Iris pigment epithelial cell (primary cell): ENCODE measurements at regions not wholly inside any gene's neighbourhood (a gene's known extent, or its start where the extent isn't known, plus 50 kb on each side); places are given as distances from the start of the nearest gene placed in this dataset.

Source experiments
- DNase-seq: peaks from one replicate; pipeline ENCODE4 v3.0.0-alpha.2; 2011; ENCODE audit warnings: low read depth

DNA sequence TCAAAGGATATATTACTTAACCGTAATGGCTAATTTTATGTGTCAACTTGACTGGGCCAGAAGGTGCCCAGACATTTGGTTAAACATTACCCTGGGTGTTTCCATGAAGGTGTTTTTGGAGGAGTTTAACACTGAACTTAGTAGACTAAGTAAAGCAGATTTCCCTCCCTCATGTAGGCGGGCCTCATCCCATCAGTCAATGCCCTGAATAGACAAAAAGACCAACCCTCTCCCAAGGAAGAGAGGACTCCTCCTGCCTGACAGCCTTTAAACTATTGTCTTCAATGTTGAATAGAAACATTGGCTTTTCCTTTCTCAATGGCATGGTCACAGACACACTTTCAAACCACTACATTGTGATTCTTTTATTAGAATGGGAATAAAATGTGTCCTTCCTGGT is 121.9 kb downstream of the SETD4 start:
- DNase-seq, result no peak

DNA sequence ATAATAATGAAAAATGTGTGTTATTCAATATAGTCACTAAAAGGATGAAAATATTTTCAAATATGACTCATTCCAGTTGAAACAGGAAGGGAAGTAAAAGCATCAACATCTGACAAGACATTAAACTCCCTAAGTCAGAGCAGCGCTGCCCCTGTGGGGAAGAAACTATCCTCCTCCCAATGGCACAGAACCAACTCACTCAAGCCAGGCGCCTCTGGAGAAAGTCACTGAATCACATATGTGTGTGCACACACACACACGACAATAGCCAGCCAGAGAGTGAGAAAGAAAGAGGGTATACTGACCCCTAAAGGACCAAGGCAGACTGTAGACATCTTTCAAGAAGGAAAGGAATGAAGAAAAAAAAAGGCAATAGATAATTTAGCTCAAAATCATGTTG is 126.9 kb downstream of the SETD4 start:
- peak; percentile 80 for DNase-seq

DNA sequence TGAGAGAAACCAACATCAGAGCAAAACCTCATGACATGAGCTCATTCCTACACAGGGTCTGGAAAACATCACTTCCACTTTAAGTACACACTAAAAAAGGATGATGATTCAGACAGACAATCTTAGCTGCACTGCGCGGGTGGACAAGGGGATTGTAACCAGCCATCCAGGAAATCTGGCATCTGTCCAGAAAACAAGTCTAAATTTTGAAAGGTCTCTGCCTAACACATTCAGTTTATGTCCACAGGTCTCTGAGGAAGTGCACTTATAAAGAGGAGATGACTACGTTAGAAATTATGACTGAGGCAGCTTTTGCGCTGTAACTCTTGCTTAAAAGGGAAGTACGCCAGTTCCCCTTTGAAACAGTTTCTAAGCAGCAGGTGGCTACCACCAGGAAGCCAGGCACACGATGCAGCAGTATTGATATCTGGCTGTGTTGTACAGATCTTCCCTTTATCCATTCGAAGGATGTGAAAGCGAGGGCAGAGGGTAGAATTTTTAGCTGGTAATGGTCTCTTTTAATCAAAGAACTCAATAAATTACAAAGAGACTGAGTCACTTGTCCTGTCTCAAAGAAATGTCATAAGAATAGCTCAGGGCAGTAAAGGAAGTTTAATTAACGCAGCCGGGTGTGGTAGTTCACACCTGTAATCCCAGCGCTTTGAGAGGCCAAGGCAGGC is 128.0 kb downstream of the SETD4 start:
- peak; percentile 91 for DNase-seq

DNA sequence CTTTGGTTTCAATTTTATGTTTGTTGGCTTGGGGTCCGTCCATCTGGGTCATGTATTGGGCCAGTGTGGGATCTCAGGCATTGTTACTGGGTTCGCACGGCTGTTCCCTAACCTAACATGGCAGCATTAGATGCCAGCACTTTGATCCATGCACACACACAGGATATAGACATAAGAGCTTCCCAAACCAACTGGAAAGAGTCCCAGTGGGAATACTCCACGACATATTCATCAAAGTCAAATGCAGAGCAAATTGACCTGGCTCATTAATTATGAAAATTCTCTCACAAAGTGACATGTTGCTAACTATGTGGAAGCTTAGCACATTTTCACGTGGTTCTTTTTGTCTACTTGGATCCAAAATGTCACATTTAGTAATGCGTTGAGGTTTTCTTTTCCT is 130.4 kb downstream of the SETD4 start:
- DNase-seq, result no peak

DNA sequence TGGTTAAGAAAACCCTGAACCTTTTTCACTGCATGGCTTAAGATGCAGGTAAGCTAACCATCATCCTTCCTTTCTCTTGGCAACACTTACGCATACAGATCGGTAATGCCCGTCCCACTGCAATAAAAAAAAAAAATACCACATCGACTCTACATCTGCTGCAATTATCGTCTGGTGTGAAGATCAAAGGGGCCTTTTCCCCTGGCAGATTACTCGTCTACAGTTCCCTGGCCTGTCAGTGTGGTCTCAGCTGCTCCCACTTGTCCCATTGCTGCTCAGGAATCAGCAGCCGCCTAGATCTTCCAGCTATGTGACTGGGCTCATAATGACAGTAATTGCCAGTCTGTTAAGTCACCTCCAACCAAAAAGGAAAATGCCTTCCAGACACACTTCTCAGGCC is 133.1 kb downstream of the SETD4 start:
- no peak for DNase-seq

DNA sequence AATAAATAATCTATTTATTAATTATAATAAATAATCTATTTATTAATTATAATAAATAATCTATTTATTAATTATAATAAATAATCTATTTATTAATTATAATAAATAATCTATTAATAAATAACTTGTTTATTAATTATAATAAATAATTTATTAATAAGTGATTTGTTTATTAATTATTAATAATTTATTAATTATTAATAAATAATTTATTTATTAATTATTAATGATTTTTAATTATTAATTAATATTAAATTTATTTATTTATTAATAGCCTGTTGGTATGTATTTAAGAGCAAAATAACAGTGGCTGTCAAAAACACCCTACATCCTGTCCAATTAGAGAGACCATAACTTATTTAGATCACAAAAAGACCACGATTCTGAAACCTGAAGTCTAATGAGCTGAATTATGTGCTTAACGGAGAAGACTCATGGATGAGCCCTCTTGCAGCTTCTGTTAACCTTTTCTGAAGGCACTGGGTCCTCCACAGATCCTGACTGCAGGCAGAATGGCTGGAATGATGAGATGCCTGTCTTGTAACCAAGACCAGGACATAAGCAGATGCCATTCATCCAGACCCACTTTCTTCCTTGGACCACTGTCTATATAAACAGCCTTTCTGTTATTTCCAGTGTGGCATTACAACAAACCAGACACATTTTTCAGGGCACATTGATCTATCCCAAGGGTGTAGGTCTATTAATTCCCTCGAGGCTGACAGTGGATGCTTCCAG is 134.2 kb downstream of the SETD4 start:
- DNase-seq, result no peak

- peak; percentile 36 for DNase-seq
Measured at GRCh38 chr21:35925497-35925896, 134.8 kb downstream of the SETD4 start.

GRCh38 chr21:35924714-35925301 is 135.5 kb downstream of the SETD4 start:
- DNase-seq, result peak; percentile 72

GRCh38 chr21:35923971-35924370 is 136.4 kb downstream of the SETD4 start:
- DNase-seq, result no peak

DNA sequence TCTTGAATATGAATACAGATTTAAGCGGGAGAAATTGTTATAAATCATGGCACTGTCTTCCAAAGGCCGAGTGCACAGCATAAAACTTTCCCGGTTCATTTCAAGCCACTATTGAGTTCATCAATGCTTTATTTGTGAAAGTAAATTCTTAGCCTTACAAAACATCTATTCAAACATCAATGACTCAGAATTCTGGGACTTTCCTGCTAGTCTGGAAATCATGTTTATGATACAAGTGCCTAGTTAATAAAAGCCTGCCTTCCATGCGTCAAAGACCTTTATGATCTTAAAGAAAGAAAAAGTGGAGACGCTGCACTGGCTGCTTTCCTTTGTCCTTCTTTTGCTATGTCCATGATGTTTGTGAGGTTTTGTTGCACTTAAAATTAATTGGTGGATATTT is 137.7 kb downstream of the SETD4 start:
- DNase-seq, result peak; percentile 49

DNA sequence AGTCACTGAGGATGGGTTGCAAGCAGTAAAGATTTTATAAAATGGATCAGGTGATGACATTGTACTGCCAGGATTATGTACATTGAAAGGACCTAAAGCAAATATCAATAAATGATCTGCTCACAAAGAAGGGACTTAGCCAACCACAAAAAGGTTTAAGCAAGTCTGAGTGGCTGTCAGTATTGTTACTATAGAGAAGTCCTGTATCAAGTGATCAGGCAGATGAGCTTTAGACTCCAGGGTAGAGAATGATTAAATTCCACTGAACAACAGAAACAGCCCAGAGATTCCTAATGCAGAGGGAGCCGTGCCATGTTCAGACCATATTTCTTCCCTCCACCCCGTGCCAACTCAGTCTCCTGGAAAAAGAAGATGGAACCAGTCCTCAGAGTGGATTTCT is 138.9 kb downstream of the SETD4 start:
- no peak for DNase-seq

DNA sequence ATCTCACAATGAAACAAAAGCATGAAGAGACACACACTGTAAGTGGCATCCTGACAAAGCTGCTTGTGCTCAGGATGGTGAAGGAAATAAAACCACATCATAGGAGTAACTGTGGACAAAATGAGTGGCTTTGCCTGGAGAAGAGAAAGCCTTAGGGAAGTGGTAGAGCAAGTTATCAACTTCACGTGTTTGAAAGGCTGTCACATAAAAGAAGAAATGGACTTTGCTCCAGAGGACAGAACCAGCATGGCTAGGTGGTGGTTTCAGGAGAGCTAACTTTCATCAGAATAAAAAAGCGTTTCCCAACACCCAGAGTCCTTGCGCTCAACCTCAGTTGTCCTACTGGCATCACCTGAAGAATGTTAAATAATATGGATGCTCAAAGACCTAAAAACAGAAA is 139.9 kb downstream of the SETD4 start:
- no peak for DNase-seq

DNA sequence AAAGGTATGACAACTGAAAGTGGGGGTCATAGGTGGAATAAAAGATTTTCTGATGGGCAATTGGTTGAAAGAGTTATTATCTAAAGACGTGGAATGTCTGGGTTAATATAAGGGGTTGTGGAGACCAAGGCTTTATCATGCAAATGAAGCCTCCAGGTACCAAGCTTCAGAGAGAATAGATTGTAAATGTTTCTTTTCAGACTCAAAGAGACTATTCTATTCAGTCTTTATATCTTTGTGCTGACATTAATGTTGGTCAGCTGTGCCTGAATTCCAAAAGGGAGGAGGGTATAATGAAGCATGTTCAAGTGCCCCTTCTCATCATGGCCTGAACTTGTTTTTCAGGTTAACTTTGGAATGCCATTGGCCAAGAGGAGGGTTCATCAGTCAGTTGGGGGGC is 145.3 kb downstream of the SETD4 start:
- DNase-seq, result no peak

DNA sequence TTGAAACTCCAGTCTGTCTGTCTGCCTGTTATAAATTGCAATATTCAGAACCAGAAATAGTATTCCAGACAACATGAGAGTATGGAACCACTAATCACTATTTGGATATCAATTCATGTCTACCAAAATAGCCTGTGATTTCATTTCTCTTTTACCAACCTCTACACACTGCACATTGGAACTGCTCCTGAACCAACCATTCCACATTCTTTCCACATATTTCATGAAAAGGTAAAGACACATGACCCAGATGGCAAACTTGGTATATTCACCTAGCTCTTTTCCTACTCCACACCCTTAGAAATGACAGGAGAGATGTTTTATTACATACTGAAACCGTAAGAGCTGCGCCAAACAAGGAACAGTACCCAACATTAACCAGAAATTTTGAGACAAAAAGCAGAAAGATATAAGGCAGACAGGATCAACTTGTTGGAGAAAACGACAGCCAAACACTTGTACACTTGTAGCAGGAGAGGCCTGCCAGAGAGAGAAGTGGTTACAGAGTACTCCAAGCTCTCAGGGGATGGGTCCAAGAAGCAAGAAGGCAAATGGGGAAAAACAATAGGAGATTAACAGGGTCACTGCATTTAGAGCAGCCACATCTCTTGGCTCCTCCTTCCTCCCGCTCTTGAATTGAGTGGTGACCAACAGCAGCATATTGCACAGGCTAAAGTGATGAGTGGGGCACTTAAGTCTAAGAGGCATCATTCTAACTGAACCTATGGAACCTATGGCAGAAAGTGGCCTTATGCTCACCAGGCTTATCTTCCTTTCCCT is 148.7 kb downstream of the SETD4 start:
- DNase-seq, result no peak

DNA sequence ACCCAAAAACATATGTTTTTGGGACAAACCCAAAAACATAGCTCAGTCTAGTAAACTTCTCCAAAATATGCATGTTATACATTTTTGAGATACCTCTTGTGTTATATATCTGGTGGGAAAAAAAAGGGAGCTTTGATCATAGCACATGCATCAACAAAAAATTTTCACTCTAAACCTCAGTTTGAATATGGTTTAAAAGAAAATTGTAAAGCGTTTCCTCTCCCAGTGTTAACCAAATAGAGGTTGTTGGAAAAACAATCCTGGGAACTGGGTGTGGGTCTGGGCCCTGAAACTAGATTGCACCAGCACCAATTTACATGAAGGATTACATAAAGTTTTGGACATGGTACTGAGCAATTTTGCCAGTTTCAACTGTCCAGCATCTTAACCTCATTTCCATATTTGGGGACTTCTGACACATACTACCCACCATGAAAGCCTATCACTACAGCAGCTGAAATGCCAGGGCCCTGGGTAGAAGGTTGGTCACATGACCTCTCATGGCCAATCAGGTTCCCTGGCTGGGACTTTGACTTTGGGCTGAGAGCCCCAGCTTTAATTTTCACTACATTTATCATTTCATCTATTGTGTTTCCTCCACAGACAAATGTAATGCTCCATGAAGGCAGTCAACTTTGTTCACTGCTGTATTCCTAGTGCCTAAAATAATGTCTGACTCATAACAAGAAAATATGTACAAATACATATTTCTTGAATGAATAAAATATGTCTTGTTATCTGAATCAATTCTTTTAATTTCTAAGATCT is 150.7 kb downstream of the SETD4 start:
- DNase-seq, result peak; percentile 35

DNA sequence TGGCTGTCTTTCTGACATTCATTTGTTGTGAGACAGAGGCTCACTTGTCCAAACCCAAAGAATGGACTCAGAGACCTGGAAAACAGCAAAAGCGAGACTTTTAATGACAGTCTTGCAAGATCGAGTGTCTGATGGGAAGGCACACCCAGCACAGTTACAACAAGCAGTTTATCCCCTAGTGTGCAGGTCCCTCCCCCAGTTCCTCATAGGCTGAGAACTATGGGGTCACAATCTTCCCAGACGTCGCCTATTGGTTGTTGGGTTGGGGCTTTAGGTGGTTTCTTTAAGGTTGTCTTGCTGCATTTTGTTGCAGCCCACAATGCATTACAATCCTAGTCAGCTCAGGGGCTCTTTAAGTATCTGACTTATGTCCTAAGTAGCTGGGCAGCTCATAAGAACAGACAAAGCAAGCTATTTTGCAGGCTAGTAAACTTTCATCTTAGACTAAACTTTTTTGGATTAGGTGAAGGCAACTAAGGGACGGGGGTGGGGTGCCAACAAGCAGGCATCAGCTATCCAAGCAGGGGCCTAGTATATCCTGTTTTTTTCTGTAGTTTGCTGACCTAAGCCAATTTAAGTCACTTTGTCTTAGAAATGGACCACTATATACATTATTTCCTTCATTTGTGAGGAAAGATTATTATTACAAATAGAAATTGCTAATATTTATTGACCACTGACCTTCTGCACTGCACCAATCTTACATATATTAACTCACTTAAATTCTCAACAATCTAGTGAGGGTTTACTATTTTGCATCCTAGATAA is 151.8 kb downstream of the SETD4 start:
- DNase-seq, result no peak

DNA sequence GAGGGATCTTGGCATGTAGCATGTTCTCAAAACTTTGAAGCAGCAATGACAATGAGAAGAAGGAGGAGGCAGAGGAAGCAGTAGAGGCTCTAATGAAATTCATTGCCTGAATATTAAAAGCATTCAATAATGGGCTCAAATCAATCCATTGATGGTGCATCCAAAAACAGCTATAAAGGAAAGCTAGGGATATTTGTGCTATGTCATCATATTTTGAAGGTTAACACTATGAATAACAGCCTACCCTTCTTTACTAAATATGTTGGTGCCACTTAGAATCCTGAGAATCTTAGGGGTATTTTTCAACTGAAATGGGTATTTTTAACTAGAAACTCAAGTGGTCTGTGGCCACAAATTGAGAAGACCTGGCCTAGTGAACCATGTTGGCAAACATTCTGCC is 153.7 kb downstream of the SETD4 start:
- DNase-seq, result no peak

- DNase-seq, result no peak
Measured at GRCh38 chr21:35905963-35906345, 154.4 kb downstream of the SETD4 start.

DNA sequence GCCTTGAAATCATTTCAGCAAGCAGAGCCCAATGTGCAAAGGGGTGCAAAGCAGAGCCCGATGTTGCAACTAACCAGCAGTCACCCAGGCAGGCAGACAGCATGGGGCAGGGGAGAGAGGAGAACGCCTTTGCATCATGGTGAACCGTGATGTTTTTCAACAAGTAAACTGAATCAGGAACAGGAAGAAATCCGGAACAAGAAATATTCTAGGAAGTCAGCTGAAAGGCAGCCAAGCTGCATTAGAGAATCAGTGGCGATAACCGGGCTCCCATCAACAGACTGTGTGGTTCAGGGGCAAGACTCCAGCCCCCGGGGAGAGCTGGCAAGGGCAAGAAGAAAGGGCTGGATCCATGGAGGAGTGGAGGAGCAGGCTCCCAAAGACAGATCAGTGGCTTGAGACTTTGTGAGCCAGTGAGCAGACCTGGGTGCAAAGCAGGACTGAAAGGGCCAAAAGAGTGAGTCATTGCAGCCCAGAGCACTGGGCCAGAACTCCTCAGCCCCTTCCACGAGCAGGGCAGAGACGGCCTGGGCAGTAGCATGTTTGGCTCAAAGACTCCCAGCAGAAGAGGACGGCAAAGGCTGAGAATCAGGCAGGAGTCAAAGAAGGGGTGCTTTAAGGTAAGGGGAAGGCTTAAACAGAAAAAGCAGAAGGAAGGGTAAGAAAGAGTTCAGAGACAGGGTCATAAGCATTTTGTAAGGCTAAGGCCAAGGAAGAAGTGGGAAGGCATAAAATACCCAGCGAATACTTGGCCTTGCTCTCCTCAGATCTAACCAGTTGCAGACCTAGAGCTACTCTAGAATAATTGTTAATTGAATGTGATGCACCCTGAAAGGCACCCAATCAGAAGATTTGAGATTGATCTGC is 155.0 kb downstream of the SETD4 start:
- peak; percentile 10 for DNase-seq

DNA sequence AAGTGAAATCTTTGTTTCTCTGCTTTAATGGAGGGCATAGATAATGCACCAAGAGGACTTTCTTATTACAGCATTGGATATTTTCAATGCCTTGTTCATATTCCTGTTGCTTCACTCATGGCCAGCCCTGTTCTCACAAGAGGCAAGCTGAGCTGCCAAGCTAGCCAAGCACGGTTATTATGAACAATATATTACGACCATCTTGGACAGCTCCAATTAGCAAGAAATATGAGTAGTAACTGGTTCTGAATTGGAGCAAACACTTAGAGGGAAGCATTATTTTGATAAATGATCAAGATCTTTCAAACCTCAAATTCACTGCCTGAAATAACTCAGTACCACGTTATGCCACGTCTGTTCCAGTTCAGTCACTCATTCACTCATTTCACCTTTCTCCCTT is 159.8 kb downstream of the SETD4 start:
- DNase-seq, result no peak
